ENCODE measurements at regions not wholly inside any gene's neighbourhood (a gene's known extent, or its start where the extent isn't known, plus 50 kb on each side); places are given as distances from the start of the nearest gene placed in this dataset.

GRCh38 chr6:27073441-27073840, 174.1 kb upstream of the PRSS16 start:
- no peak overlapping the region for H3K27ac ChIP-seq (replicated peaks)
- no peak for DNase-seq (ENCODE audit: low read depth in 1 of 2, low spot score in 1 of 2)
- H3K27me3 ChIP-seq (ENCODE audit: insufficient read depth, poor library complexity, severe bottlenecking): no peaks in the 10 kb centered on the region
- TF ChIP-seq SPI1 (IDR thresholded peaks at IDR 0.05; ENCODE audit: borderline replicate concordance, low read depth) (no peak), GABPA (IDR thresholded peaks at IDR 0.05; ENCODE audit: low read depth) (no peak), REST (IDR thresholded peaks at IDR 0.05; ENCODE audit: insufficient replicate concordance, low read depth) (no peak), POLR2AphosphoS5 (IDR thresholded peaks at IDR 0.05; ENCODE audit: low read depth) (no peak), CTCF (IDR thresholded peaks at IDR 0.05; ENCODE audit: insufficient read depth, low read length) (no peak)
- H3K4me3 ChIP-seq (replicated peaks; ENCODE audit: insufficient read depth, low read length): no peak overlapping the region

GRCh38 chr6:27076116-27076515, 171.4 kb upstream of the PRSS16 start:
- no peak overlapping the region for H3K4me3 ChIP-seq (replicated peaks; ENCODE audit: insufficient read depth, low read length)
- no peak for DNase-seq (ENCODE audit: low read depth in 1 of 2, low spot score in 1 of 2)
- no peak overlapping the region for H3K27ac ChIP-seq (replicated peaks)
- no peaks in the 10 kb centered on the region for H3K27me3 ChIP-seq (ENCODE audit: insufficient read depth, poor library complexity, severe bottlenecking)
- no peak for TF ChIP-seq CTCF (IDR thresholded peaks at IDR 0.05; ENCODE audit: insufficient read depth, low read length)
- no peak for TF ChIP-seq REST (IDR thresholded peaks at IDR 0.05; ENCODE audit: insufficient replicate concordance, low read depth)
- TF ChIP-seq POLR2AphosphoS5 (IDR thresholded peaks at IDR 0.05; ENCODE audit: low read depth): no peak
- TF ChIP-seq SPI1 (IDR thresholded peaks at IDR 0.05; ENCODE audit: borderline replicate concordance, low read depth): no peak
- no peak for TF ChIP-seq GABPA (IDR thresholded peaks at IDR 0.05; ENCODE audit: low read depth)

GRCh38 chr6:27078734-27079357, 168.7 kb upstream of the PRSS16 start:
- Histone ChIP-seq H3K4me3 (replicated peaks; ENCODE audit: insufficient read depth, low read length) (peak overlapping the region; percentile 21), H3K27ac (replicated peaks) (no peak overlapping the region), H3K27me3 (ENCODE audit: insufficient read depth, poor library complexity, severe bottlenecking) (no peaks in the 10 kb centered on the region)
- DNase-seq (ENCODE audit: low read depth in 1 of 2, low spot score in 1 of 2): peak; percentile 13 to 58
- TF ChIP-seq CTCF (IDR thresholded peaks at IDR 0.05; ENCODE audit: insufficient read depth, low read length) (peak; percentile 51), GABPA (IDR thresholded peaks at IDR 0.05; ENCODE audit: low read depth) (no peak), POLR2AphosphoS5 (IDR thresholded peaks at IDR 0.05; ENCODE audit: low read depth) (no peak), SPI1 (IDR thresholded peaks at IDR 0.05; ENCODE audit: borderline replicate concordance, low read depth) (no peak)

DNA sequence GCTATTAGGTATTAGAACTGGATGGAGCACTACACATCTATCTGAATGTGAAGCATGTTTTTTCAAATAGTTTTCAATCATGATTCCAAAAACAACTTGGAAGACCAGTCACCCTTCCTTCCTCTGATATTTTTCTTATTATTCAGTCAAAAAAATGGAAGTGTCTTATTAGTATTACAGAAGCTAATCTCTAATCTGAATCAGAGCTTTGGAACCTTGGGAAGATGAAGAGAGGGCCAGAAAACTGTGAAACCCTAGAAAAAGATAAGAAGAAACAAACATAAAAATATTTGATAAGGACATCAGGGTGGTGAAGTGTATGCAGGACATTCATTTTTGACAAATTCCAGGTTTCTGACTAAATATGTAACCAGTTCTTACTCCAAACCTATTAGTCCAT, 166.3 kb upstream of the PRSS16 start:
- Histone ChIP-seq H3K4me3 (replicated peaks; ENCODE audit: insufficient read depth, low read length) (no peak overlapping the region), H3K27ac (replicated peaks) (no peak overlapping the region), H3K27me3 (ENCODE audit: insufficient read depth, poor library complexity, severe bottlenecking) (no peaks in the 10 kb centered on the region)
- TF ChIP-seq SPI1 (IDR thresholded peaks at IDR 0.05; ENCODE audit: borderline replicate concordance, low read depth): no peak
- TF ChIP-seq POLR2AphosphoS5 (IDR thresholded peaks at IDR 0.05; ENCODE audit: low read depth): no peak
- TF ChIP-seq CTCF (IDR thresholded peaks at IDR 0.05; ENCODE audit: insufficient read depth, low read length): no peak
- no peak for TF ChIP-seq GABPA (IDR thresholded peaks at IDR 0.05; ENCODE audit: low read depth)
- TF ChIP-seq REST (IDR thresholded peaks at IDR 0.05; ENCODE audit: insufficient replicate concordance, low read depth): no peak
- no peak for DNase-seq (ENCODE audit: low read depth in 1 of 2, low spot score in 1 of 2)

All from HL-60 (cell line).